ENCODE measurements at regions not wholly inside any gene's neighbourhood (a gene's known extent, or its start where the extent isn't known, plus 50 kb on each side); places are given as distances from the start of the nearest gene placed in this dataset.
"Not testable (repeated sequence)": the region's sequence is repeated elsewhere in the genome, so short reads cannot be mapped to it uniquely, and the experiment has no call there.

DNA sequence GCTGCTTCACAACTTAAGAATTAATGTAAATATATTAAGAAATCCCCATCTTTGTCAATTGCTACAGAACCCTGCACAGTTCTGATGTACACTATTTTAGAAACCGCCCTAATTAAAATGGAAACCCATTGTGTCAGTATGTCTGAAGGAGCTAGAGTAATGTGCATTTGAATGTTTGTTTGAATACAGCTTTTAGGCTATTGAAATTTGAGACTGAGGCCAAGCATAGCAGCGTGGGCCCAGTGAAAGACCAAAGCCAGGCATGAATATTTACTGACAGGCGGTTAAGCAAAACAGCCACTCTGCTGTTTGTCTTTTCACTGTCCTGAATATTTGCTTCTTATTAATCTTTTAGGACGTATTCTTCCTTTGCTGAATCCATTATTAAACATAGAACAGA is 252.3 kb downstream of the IZUMO3 start:
- Mint-ChIP-seq H3K27me3 (no peaks in the 10 kb centered on the region), H3K36me3 (ENCODE audit: low read depth) (no peaks in the 10 kb centered on the region), H3K9me3 (peaks cover 22% of the 10 kb centered on the region), H3K27ac (no peak overlapping the region), H3K4me1 (no peaks in the 10 kb centered on the region), H3K4me3 (no peak overlapping the region)
- ChIA-PET CTCF (no interaction called here), POLR2A (no interaction called here)
- no peak for DNase-seq

DNA sequence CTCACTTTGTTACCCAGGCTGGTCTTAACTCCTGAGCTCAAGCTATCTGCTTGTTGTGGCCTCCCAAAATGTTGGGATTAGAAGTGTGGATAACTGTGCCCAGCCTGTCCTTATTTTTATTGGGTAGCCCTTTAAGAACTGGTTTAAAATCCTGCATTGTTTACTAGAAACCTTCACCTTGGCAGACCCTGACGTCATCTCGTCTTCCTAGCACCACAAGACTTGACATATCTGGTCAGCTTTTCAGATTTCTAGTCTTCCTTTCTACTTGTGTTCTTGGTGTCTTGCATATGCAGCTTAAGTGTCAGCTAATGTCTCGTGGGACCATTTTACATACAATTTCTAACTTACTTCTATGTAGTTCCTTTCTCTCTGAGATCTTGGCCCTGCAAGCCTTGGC is 258.9 kb downstream of the IZUMO3 start:
- Mint-ChIP-seq H3K36me3 (ENCODE audit: low read depth) (no peaks in the 10 kb centered on the region), H3K27ac (no peak overlapping the region), H3K4me1 (no peaks in the 10 kb centered on the region), H3K4me3 (no peak overlapping the region), H3K9me3 (peaks cover 9% of the 10 kb centered on the region), H3K27me3 (no peaks in the 10 kb centered on the region)
- ChIA-PET CTCF (no interaction called here), POLR2A (no interaction called here)
- no peak for DNase-seq

DNA sequence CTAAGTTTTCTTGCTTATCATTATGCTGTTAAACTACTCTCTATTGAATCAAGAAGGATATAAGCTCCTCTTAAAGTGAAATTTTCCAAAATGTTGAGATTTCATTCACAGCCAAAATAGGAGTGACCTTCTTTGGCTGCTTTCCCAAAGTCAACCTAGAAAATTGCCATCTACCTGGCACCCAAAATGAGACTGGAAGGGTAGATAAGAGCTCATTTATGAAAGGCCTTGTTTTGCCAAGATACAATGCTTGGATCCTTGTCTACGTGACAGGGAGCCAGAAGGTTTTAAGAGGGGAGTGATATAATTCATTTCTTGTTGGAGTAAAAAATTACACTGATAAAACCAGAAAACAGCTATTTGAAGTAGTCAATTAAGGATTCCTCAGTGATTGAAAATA is 287.1 kb downstream of the IZUMO3 start:
- DNase-seq = no peak
- Mint-ChIP-seq H3K27me3 (no peaks in the 10 kb centered on the region), H3K9me3 (peaks cover 2% of the 10 kb centered on the region), H3K36me3 (ENCODE audit: low read depth) (no peaks in the 10 kb centered on the region), H3K4me1 (no peaks in the 10 kb centered on the region), H3K4me3 (no peak overlapping the region), H3K27ac (no peak overlapping the region)
- ChIA-PET POLR2A (no interaction called here), CTCF (no interaction called here)

DNA sequence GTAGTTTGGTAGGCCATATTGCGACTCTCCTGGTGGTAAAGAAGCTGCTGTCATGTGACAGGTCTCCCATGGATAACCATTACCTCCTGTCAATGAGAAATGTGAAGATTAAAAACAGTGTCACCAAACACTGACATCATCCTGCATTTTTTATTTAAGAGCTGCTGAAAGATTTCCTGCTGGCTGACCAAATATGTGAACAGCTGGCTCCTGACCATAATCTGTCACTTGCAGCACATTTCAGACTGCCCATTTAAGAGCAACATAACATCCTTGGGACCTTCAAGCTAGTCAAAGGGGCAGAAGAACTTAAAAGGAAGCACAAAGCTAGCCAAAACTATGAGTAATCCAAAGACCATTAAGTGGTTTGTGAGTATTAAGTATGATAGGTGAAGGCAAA is 288.0 kb downstream of the IZUMO3 start:
- ChIA-PET POLR2A (no interaction called here), CTCF (no interaction called here)
- no peak overlapping the region for H3K4me3 Mint-ChIP-seq
- no peak overlapping the region for H3K27ac Mint-ChIP-seq
- no peak for DNase-seq
- no peaks in the 10 kb centered on the region for H3K27me3 Mint-ChIP-seq
- peaks cover 6% of the 10 kb centered on the region for H3K9me3 Mint-ChIP-seq
- no peaks in the 10 kb centered on the region for H3K4me1 Mint-ChIP-seq
- no peaks in the 10 kb centered on the region for H3K36me3 Mint-ChIP-seq (ENCODE audit: low read depth)

DNA sequence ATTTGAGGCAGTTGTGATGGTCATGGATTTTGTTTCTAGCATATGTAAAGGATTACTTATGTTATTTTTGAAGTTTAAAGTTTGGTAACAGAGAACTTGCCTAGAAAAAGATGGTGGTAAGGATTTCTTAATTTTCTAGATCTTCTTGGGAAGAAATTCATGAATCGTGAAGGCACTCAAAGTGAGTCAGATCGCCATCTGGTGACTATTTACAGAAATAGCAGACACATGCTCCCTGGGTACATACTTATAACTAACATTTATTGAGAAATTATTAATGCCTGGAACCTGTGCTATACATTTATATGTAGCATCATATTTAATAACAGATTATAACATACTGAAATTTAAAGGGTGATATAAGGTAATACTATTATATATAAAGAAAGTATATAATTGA is 299.7 kb downstream of the IZUMO3 start:
- no peaks in the 10 kb centered on the region for H3K36me3 Mint-ChIP-seq (ENCODE audit: low read depth)
- DNase-seq = no peak
- POLR2A ChIA-PET = no interaction called here
- no peaks in the 10 kb centered on the region for H3K27me3 Mint-ChIP-seq
- CTCF ChIA-PET = no interaction called here
- peaks cover 11% of the 10 kb centered on the region for H3K9me3 Mint-ChIP-seq
- no peaks in the 10 kb centered on the region for H3K4me1 Mint-ChIP-seq
- no peak overlapping the region for H3K27ac Mint-ChIP-seq
- no peak overlapping the region for H3K4me3 Mint-ChIP-seq

DNA sequence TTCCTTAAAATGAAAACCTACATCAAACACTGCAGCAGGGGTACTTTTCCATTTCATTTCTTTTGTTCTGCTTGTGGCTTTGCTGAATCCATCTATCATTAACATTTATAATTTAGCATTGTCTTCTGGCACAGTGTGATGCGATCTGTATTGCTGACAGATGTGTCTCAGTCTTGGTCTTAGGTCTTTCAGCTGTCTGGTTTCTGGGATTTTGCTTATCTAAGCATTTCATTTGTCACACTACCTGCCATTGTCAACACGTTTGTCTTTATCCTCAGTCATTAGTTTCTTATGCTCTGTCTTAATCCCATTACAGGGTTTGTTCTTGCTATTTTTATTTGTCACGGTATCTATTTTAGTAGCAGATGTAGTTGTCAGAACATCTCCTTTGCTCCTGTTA is 303.1 kb downstream of the IZUMO3 start:
- ChIA-PET CTCF (no interaction called here), POLR2A (no interaction called here)
- Mint-ChIP-seq H3K27ac (no peak overlapping the region), H3K27me3 (no peaks in the 10 kb centered on the region), H3K4me1 (no peaks in the 10 kb centered on the region), H3K36me3 (ENCODE audit: low read depth) (no peaks in the 10 kb centered on the region), H3K4me3 (no peak overlapping the region), H3K9me3 (peaks cover 18% of the 10 kb centered on the region)
- DNase-seq = no peak

DNA sequence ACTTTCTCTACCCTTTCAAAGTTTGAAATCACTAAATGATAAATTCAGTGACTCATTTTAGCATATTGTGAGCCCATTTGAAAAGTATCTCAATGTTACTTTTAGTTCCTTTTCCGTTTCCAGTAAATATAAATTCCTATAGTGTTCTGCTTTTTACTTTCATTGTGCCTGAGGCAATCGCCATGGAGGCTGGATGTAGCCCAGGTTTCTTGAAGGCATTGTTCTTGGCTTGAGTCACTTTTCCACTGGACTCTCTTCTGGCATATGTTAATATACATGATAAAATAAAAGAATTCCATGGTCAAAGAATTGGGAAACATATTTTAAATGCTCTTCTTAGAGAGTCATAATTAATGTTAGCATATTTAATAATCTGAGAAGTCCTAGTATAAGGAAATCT is 327.0 kb downstream of the IZUMO3 start:
- Mint-ChIP-seq H3K9me3 (peaks cover 2% of the 10 kb centered on the region), H3K36me3 (ENCODE audit: low read depth) (no peaks in the 10 kb centered on the region), H3K4me1 (no peaks in the 10 kb centered on the region), H3K4me3 (no peak overlapping the region), H3K27ac (no peak overlapping the region), H3K27me3 (no peaks in the 10 kb centered on the region)
- CTCF ChIA-PET = no interaction called here
- POLR2A ChIA-PET = no interaction called here
- no peak for DNase-seq

DNA sequence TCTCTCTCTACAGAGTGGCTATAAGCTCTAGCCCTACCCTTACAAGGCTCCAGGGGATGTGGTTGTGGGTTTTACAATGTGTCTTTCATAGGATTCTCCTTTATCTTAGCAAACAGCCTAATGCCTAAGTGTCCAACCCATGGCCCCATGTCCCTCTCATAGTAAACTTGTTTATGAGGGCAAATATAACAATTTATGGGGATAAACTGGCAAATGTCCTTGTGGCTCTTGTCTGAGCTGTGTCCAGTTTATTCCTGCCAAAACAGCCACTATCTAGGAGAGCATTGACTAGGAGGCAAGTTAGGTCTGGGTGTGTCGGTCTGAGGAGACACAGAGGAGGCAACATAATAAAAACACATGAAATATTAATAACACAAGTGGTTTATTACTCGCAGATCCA is 335.1 kb downstream of the IZUMO3 start:
- Mint-ChIP-seq H3K4me1 (no peaks in the 10 kb centered on the region), H3K4me3 (no peak overlapping the region), H3K27ac (no peak overlapping the region), H3K27me3 (no peaks in the 10 kb centered on the region), H3K9me3 (peaks cover 9% of the 10 kb centered on the region), H3K36me3 (ENCODE audit: low read depth) (no peaks in the 10 kb centered on the region)
- ChIA-PET POLR2A (no interaction called here), CTCF (no interaction called here)
- DNase-seq = no peak

DNA sequence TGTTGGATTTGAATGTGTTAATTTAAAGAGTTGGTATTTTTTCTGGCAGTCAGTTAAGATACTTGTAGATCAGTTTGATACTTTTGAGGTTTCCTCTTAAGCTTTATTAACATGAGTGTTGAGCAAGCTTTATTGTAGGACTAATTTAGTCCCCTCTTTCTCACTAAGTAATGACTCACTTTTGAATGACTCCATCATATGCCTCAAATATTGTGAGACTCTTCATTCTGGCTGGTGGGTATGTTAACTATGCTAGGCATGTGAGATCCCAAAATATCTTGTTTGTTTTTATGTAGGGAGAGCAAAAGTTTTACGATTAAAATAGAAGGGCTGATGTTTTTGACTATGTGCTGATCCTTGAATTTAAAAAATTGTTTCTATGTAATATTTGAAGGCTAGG is 355.7 kb downstream of the IZUMO3 start:
- CTCF ChIA-PET = no interaction called here
- Mint-ChIP-seq H3K36me3 (ENCODE audit: low read depth) (no peaks in the 10 kb centered on the region), H3K27me3 (no peaks in the 10 kb centered on the region), H3K4me1 (no peaks in the 10 kb centered on the region), H3K27ac (no peak overlapping the region), H3K4me3 (no peak overlapping the region), H3K9me3 (peaks cover 21% of the 10 kb centered on the region)
- POLR2A ChIA-PET = no interaction called here
- no peak for DNase-seq

DNA sequence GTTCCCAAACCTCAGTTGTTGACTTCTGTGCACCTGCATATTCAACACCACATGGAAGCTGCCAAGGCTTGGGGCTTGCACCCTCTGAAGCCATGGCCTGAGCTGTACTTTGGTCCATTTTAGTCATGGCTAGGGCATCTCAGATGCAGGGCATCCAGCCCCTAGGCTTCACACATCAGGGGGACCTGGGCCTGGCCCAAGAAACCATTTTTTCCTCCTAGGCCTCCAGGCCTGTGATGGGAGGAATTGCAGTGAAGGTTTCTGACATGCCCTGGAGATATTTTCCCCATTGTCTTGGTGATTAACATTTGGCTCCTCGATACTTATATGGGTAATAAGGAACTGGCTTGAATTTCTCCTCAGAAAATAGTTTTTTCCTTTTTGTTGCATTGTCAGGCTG is 354.5 kb upstream of the ELAVL2 start:
- H3K27me3 Mint-ChIP-seq; H3K4me3 Mint-ChIP-seq; H3K27ac Mint-ChIP-seq; H3K36me3 Mint-ChIP-seq (ENCODE audit: low read depth); H3K4me1 Mint-ChIP-seq; POLR2A ChIA-PET; CTCF ChIA-PET; DNase-seq: not testable (repeated sequence)
- peaks cover 31% of the 10 kb centered on the region for H3K9me3 Mint-ChIP-seq

DNA sequence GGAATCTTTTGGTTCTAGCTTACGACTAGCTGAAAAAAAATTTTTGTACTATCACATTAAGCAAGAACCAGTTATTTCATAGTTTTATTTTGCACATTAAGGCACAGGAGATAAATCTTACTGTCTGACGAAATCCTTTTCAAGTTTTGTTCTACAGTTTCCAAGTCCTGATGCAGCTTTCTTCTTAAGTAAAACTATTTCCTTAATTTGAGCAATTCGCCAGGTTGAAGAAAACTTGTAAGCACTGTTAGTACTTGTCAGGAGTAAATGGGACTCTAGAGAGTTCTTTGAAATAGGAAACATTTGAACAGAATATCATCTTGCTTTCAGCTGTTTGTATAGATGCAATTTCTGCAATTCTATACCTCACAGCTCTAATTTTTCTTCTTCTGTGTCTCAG is 318.8 kb upstream of the ELAVL2 start:
- no peak overlapping the region for H3K4me3 Mint-ChIP-seq
- H3K9me3 Mint-ChIP-seq = peaks cover 4% of the 10 kb centered on the region
- H3K36me3 Mint-ChIP-seq (ENCODE audit: low read depth) = no peaks in the 10 kb centered on the region
- CTCF ChIA-PET = no interaction called here
- no peak for DNase-seq
- H3K27ac Mint-ChIP-seq = no peak overlapping the region
- no peaks in the 10 kb centered on the region for H3K4me1 Mint-ChIP-seq
- H3K27me3 Mint-ChIP-seq = no peaks in the 10 kb centered on the region
- POLR2A ChIA-PET = no interaction called here

DNA sequence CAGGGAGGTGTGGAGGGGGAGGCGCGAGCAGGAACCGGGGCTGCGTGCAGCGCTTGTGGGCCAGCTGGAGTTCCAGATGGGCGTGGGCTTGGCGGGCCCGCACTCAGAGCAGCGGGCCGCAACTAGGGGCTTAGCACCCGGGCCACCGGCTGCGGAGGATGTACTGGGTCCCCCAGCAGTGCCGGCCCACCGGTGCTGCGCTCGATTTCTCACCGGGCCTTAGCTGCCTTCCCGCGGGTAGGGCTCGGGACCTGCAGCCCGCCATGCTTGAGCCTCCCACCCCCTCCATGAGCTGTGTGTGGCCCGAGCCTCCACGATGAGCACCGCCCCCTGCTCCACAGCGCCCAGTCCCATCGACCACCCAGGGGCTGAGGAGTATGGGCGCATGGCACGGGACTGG is 309.0 kb upstream of the ELAVL2 start:
- POLR2A ChIA-PET; DNase-seq; H3K4me3 Mint-ChIP-seq; CTCF ChIA-PET; H3K36me3 Mint-ChIP-seq (ENCODE audit: low read depth); H3K9me3 Mint-ChIP-seq; H3K27ac Mint-ChIP-seq; H3K4me1 Mint-ChIP-seq; H3K27me3 Mint-ChIP-seq: not testable (repeated sequence)

DNA sequence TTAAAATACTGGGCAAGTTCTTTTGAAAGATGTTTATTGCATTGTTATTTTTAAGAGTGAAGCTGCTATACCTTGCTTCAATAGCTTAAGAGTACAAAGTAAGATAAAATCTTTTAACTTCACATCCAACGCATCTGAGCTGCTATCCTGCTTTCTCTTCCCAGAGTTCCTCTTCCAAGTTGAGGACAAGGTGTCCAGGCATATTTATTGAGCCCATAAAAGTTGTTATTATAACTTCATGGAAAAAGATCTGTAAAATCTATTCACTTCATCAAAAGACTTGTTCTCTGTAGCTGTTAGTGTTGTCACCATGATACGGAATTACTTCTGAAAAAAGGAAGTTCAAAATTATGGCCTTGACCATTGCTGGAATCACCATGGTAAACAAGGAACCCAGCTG is 306.2 kb upstream of the ELAVL2 start:
- ChIA-PET POLR2A (no interaction called here), CTCF (no interaction called here)
- H3K4me3 Mint-ChIP-seq = no peak overlapping the region
- no peaks in the 10 kb centered on the region for H3K27me3 Mint-ChIP-seq
- H3K36me3 Mint-ChIP-seq (ENCODE audit: low read depth) = no peaks in the 10 kb centered on the region
- no peaks in the 10 kb centered on the region for H3K4me1 Mint-ChIP-seq
- H3K27ac Mint-ChIP-seq = no peak overlapping the region
- DNase-seq = no peak
- peaks cover 12% of the 10 kb centered on the region for H3K9me3 Mint-ChIP-seq

DNA sequence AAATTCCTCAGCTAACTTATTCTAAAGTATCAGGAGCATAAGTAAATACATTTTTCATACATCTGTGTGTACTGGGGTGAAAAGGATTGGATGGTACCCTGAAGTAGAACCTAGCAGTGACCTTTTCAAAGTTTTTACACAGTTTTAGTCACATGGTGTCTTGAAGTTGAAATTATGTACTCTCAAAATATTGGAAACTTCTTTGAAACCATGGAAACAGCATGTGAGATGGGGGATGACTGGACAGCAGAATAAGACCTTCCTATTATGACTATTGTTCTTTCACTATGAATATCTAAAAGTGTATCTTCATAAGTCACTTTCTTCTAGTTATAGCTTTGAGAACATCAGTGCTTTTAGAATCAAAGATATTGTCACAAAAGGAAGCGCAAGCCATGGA is 301.5 kb upstream of the ELAVL2 start:
- CTCF ChIA-PET = no interaction called here
- POLR2A ChIA-PET = no interaction called here
- DNase-seq = no peak
- no peak overlapping the region for H3K4me3 Mint-ChIP-seq
- H3K9me3 Mint-ChIP-seq = peaks cover 10% of the 10 kb centered on the region
- H3K4me1 Mint-ChIP-seq = no peaks in the 10 kb centered on the region
- H3K36me3 Mint-ChIP-seq (ENCODE audit: low read depth) = no peaks in the 10 kb centered on the region
- H3K27me3 Mint-ChIP-seq = no peaks in the 10 kb centered on the region
- H3K27ac Mint-ChIP-seq = no peak overlapping the region

DNA sequence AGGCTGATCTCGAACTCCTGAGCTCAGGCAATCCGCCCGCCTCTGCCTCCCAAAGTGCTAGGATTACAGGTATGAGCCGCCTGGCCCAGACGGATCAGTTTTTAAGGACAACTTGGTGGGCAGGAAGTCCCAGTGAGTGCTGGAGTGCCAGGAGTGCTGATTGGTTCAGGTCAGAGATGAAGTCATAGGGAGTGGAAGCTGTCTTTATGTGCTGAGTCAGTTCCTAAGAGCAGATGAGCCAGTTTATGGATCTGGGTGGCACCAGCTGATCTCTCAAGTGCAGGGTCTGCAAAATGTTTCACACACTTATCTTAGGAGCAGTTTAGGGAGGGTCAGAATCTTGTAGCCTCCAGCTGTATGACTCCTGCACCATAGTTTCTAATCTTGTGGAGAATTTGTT is 292.1 kb upstream of the ELAVL2 start:
- CTCF ChIA-PET = no interaction called here
- H3K9me3 Mint-ChIP-seq = peaks cover 15% of the 10 kb centered on the region
- H3K36me3 Mint-ChIP-seq (ENCODE audit: low read depth) = no peaks in the 10 kb centered on the region
- no peak overlapping the region for H3K27ac Mint-ChIP-seq
- POLR2A ChIA-PET = no interaction called here
- no peak for DNase-seq
- H3K4me3 Mint-ChIP-seq = no peak overlapping the region
- no peaks in the 10 kb centered on the region for H3K4me1 Mint-ChIP-seq
- H3K27me3 Mint-ChIP-seq = no peaks in the 10 kb centered on the region

Data from activated CD4-positive, alpha-beta T cell treated with anti-CD3 and anti-CD28 coated beads, Interleukin-2, amount 10 ng/mL, durations not matched to agents 7 days and 5 days (primary cell).